ENCODE measurements at regions not wholly inside any gene's neighbourhood (a gene's known extent, or its start where the extent isn't known, plus 50 kb on each side); places are given as distances from the start of the nearest gene placed in this dataset.

GRCh38 chr18:2183432-2183831, 387.9 kb downstream of the METTL4 start:
- TF ChIP-seq YY1 (IDR thresholded peaks at IDR 0.05; ENCODE audit: insufficient read depth, insufficient read length) (no peak), ZNF274 (IDR thresholded peaks at IDR 0.05; ENCODE audit: low read depth, low read length) (no peak)

All from NT2/D1 (cell line).